Neural crest cell (in vitro differentiated cells): ENCODE measurements at regions not wholly inside any gene's neighbourhood (a gene's known extent, or its start where the extent isn't known, plus 50 kb on each side); places are given as distances from the start of the nearest gene placed in this dataset.

ENCODE experiments used
- DNase-seq: peaks from one replicate; pipeline ENCODE4 v3.0.0; 2021; ENCODE audit warnings: low read depth, mixed read lengths, low spot score
- H3K27ac Mint-ChIP-seq: one replicate; pipeline ENCODE4 v1.8.0; 2021; ENCODE audit warnings: mild to moderate bottlenecking, mixed read lengths; ENCODE audit not compliant: unreplicated experiment
- H3K27me3 Mint-ChIP-seq: 2 replicates; pipeline ENCODE4 v1.8.0; 2021; ENCODE audit warnings: low read depth, mild to moderate bottlenecking, mixed read lengths
- H3K36me3 Mint-ChIP-seq: 2 replicates; pipeline ENCODE4 v1.8.0; 2021; ENCODE audit warnings: low read depth, mild to moderate bottlenecking, mixed read lengths
- H3K4me1 Mint-ChIP-seq: 2 replicates; pipeline ENCODE4 v1.8.0; 2021; ENCODE audit warnings: mixed read lengths
- H3K4me3 Mint-ChIP-seq: one replicate; pipeline ENCODE4 v1.8.0; 2021; ENCODE audit warnings: mild to moderate bottlenecking, mixed read lengths
- H3K9me3 Mint-ChIP-seq: 2 replicates; pipeline ENCODE4 v1.8.0; 2021; ENCODE audit warnings: mixed read lengths
- CTCF ChIP-seq: fragments of 200-600 bp; sonication (generic); conservative IDR thresholded peaks from 2 replicates; pipeline ENCODE4 v1.5.0; 2021; ENCODE audit warnings: antibody characterized with exemption, mild to moderate bottlenecking

GRCh38 chr17:79437081-79437480 is 173.8 kb downstream of the RBFOX3 start:
- H3K27me3 Mint-ChIP-seq = no peaks in the 10 kb centered on the region
- H3K36me3 Mint-ChIP-seq = no peaks in the 10 kb centered on the region
- DNase-seq = no peak
- H3K4me3 Mint-ChIP-seq = no peak overlapping the region
- H3K27ac Mint-ChIP-seq = no peak overlapping the region
- no peaks in the 10 kb centered on the region for H3K4me1 Mint-ChIP-seq
- no peak for TF ChIP-seq CTCF
- H3K9me3 Mint-ChIP-seq = no peaks in the 10 kb centered on the region

DNA sequence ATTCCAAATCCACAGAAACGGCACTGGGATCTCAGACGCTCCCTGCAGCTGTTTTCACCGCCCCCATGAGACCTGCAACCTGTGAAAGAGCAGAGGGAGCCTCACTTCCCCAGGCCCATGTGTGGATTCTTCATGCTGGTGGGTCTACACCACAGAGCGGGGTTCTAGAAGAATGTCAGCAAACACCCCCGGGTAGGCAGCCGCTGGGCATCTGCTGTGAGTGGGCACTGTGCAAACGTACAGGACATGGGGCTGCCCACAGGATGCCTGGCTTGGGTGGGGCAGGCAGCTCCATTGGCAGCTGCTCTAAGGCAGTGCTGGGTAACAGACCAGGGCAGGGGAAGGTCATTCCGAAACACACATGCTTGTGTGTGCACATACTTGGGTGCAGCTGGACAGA is 174.9 kb downstream of the RBFOX3 start:
- no peak for DNase-seq
- no peaks in the 10 kb centered on the region for H3K4me1 Mint-ChIP-seq
- H3K27ac Mint-ChIP-seq = no peak overlapping the region
- no peak for TF ChIP-seq CTCF
- H3K4me3 Mint-ChIP-seq = no peak overlapping the region
- H3K9me3 Mint-ChIP-seq = no peaks in the 10 kb centered on the region
- no peaks in the 10 kb centered on the region for H3K27me3 Mint-ChIP-seq
- H3K36me3 Mint-ChIP-seq = no peaks in the 10 kb centered on the region

DNA sequence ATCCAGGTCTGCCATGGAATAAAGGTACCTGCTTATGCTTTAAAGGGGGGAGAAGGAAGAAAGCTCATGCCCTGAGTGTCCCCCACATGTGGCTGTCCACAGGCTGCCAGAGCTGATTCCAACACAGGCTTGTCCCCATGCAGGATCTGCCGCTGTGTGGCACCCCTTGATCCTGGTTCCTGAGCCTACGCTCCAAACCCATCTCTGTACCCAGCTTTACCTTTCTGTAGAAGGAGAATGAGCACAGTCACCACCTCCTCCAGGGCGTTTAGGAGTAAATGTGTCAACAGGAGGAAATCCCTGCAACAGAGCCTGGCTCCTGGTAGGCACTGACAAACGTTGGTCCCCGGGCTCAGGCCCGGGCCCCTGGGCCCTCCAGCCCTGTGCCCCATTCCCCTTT is 175.6 kb downstream of the RBFOX3 start:
- no peak for TF ChIP-seq CTCF
- DNase-seq = no peak
- Mint-ChIP-seq H3K4me1 (no peaks in the 10 kb centered on the region), H3K27ac (no peak overlapping the region), H3K27me3 (no peaks in the 10 kb centered on the region), H3K9me3 (no peaks in the 10 kb centered on the region), H3K36me3 (no peaks in the 10 kb centered on the region), H3K4me3 (no peak overlapping the region)

DNA sequence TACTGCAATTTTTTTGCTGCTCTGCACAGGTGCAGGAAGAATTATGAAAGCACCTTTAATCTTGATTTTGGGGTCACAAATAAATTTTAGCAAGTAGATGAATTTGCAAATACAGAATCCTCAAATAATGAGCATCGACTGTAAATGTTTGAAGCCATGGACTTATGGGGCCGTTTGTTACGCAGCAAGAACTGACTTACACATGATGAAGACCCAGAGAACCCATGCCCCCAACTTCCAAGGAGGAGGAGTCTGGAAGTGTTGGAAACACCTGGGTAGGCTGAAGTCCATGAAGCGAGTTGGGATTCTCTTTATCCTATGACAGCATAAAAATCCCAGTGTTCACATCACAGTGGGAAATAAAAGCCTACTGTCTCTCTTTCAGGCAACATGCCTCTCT is 176.6 kb downstream of the RBFOX3 start:
- no peak overlapping the region for H3K27ac Mint-ChIP-seq
- no peak for TF ChIP-seq CTCF
- no peaks in the 10 kb centered on the region for H3K27me3 Mint-ChIP-seq
- no peaks in the 10 kb centered on the region for H3K9me3 Mint-ChIP-seq
- no peaks in the 10 kb centered on the region for H3K36me3 Mint-ChIP-seq
- H3K4me1 Mint-ChIP-seq = no peaks in the 10 kb centered on the region
- H3K4me3 Mint-ChIP-seq = no peak overlapping the region
- DNase-seq = no peak

- H3K9me3 Mint-ChIP-seq = no peaks in the 10 kb centered on the region
- no peaks in the 10 kb centered on the region for H3K27me3 Mint-ChIP-seq
- H3K4me1 Mint-ChIP-seq = no peaks in the 10 kb centered on the region
- H3K27ac Mint-ChIP-seq = no peak overlapping the region
- H3K4me3 Mint-ChIP-seq = no peak overlapping the region
- no peak for DNase-seq
- TF ChIP-seq CTCF = no peak
- no peaks in the 10 kb centered on the region for H3K36me3 Mint-ChIP-seq
Observed at GRCh38 chr17:79433379-79433778, 177.5 kb downstream of the RBFOX3 start.

DNA sequence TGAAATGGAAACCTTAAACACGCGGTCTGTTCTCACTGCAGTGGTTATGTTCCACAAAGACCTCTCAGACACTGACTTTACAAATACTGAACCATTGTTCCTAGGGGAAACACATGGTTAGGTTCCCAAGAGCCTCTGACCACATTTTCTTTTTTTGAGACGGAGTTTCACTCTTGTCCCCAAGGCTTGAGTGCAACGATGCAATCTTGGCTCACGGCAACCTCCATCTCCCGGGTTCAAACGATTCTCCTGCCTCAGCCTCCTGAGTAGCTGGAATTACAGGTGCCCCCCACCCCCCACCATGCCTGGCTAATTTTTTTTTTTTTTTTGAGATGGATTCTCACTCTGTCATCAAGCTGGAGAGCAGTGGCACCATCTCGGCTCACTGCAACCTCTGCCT is 179.7 kb downstream of the RBFOX3 start:
- Mint-ChIP-seq H3K9me3 (no peaks in the 10 kb centered on the region), H3K36me3 (no peaks in the 10 kb centered on the region), H3K27me3 (no peaks in the 10 kb centered on the region), H3K4me3 (no peak overlapping the region), H3K4me1 (no peaks in the 10 kb centered on the region), H3K27ac (no peak overlapping the region)
- DNase-seq = no peak
- TF ChIP-seq CTCF = no peak
